ENCODE measurements at regions not wholly inside any gene's neighbourhood (a gene's known extent, or its start where the extent isn't known, plus 50 kb on each side); places are given as distances from the start of the nearest gene placed in this dataset.

DNA sequence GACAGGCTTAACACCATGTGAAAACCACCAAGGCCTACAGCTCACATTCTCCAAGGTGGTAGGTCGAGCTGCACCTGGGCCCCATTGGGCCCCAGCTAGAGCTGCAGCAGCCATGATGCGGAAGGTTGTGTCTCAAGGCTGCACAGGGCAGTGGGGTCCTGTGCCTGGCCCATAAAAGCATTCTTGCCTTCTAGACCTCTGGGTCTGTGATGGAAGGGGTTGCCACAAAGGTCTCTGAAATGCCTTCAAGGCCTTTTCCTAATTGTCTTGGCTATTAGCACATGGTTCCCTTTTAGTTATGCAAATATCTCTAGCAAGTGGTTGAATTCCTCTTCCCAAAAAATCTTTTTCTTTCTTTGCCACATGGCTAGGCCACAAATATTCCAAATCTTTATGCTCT, 52.5 kb upstream of the C11orf58 start:
- no peak for DNase-seq

DNA sequence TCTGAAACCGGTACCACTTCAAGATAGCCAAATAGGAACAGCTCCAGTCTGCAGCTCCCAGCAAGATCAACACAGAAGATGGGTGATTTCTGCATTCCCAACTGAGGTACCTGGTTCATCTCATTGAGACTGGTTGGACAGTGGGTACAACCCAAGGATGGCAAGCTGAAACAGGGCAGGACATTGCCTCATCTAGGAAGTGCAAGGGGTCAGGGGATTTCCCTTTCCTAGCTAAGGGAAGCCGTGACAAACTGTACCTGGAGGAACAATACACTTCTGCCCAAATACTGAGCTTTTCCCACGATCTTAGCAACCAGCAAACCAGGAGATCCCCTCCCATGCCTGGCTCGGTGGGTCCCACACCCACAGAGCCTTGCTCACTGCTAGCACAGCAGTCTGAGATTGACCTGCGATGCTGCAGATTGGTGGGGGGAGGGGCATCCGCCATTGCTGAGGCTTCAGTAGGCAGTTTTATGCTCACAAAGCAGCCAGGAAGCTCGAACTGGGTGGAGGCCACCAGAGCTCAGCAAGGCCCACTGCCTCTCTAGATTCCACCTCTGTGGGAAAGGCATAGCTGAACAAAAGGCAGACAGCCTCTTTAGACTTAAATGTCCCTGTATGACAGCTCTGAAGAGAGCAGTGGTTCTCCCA, 59.9 kb upstream of the C11orf58 start:
- no peak for DNase-seq

DNA sequence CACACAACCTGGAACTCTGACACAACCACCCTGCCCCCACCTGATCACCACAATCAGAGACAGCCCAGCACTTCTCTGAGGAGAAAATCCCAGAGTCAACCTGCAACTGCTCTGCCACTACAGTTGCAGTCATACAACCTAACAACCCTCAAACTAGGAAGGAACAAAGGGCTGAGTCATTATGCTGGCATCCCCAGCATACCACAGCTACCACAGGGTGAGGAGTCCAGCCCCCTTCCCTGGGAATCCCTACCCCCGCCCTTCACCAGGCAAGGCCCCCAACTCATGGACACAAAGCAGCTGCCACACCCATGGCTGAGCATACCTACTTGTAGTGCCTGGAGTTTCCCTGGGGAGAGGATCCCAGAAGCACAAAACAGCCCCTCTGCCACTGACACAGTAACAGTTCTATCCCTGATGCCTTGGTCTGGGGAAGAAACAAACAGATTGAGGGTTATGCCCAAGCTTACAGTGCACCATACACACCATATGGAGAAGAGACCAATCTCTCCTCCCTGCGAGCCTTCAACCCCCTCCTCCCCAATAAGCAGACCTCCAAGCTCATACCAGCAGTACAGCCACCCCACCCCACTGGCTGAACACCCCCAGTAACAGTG, 68.5 kb upstream of the C11orf58 start:
- DNase-seq = no peak

DNA sequence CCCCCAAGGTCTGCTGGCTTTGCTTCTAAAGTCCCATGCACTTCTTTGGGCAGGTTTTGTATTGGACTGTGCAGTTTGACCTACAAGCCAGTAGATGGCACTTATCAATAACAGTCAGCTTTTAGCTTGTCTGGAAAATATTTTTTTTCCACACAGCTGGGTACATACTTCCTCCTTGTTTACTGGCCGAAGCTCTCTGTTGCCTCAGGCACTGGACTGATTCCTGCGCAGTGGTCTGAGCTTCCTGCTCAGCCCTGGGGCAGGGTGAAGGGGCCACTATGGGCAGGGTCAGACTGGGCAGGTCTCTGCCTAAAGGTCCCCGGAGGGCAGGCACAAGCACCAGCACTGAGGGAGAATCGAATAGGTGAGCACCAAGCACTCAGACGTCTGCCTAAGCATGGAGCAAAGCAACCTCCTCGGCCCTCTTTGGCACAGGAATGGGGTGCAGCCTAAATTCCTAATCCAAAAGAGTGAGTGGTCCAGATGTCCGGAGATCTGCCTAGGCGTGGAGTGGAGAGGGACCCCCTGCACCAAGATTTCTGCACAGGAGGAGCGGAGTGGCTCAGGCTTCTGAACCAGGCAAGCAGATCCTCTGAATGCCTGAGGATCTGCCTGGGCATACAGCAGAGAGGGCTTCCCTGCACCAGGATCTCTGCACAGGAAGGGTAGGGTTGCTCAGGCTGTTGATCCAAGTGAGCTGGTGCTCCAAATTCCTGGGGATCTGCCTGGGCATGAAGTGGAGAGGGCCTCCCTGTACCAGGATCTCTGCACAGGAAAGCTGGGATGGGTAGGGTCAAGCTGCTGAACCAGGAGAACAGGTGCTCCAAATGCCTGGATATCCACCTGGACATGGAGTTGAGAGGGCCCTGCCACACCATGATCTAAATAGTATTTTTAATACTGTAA, 105.9 kb upstream of the C11orf58 start:
- DNase-seq = no peak

DNA sequence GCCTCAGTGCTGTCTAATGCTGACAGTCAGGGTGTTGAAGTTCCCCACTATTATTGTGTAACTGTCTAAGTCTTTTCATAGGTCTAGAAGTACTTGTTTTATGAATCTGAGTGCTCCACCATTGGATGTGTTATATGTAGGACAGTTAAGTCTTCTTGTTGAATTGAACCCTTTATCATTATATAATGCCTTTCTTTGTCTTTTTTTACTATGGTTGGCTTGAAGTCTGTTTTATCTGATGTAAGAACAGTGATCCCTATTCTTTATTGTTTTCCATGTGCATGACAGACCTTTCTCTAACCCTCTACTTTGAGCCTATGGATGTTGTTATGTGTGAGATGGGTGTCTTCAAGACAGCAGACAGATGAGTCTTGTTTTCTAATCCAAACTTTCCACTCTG, 107.8 kb upstream of the C11orf58 start:
- DNase-seq = no peak

DNA sequence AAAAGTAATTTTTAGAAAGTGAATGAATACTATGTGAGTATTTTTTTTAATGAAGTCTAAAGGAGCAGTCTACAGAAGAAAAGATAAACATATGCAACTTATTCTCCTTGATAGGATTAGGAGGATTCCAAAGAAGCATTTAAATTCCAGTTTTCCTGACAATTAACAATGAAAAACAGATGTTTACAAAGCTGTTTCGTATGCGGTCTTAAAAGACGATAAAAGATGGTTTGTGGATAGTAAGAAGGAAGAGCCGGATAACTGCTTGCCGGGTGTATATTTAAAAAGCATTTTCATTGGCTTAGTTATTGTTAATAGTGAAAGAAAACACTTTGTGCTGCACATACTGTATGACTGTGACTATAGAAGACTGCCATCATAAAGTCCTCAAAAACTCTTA, 120.0 kb upstream of the C11orf58 start:
- no peak for DNase-seq

DNA sequence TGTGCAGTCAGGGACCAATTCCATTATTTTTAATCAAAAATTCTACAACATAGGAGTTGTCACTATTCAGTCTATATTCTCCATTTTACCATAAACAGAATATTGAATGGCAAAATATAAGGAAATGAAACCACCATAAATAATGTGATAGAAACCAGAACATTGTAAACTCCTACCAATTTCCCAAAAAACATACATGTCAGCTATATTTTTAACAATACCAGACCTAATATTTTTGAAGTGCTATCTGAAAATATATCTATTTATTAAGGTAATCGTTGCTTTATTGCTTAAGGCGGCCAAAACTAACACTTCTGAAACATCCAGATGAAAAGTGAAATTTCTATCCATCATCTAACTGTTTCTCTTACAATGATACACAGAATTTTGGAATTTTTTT, 123.0 kb upstream of the C11orf58 start:
- DNase-seq = no peak

DNA sequence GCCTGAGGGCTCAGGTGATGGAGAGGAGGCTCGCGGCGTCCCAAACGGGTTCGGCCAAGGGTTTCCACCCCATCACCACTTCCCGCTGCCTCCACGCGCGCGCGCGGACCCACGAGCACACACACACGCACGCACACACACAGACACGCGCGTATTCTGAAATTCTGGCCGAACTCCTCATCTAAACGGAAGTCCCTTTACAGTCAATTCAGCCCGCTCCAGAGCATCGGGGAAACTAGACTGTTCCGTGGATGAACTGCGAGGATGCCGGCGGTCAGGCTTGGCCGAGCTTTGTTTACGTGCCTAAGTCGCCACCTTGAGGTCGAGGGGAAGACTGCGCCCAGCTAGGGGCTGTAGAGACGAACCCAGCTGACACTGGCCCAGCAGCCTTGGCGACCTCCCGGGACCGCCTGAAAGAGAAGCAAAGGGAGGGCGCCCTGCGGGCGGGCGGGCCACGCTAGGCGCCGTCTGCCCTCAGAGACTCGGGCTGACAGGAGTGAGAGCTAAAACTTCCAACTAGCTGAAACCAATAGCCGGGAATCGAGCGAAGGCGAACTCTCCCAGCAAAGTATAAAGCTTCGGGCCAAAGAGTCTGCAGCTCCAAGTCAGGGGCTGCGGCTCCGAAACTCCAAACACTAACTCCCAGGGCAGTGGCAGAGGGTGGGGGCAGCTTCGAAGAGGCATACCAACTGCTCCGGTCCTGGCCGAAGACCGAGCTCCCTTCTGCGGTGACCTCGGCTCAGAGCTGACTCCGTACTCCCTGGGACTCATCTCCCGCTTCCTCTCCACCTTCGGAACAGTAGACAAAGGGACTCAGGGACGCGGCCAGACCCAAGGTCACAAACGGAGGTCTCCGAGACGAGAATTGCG, 124.7 kb upstream of the C11orf58 start:
- peak; percentile 79 to 84 for DNase-seq

DNA sequence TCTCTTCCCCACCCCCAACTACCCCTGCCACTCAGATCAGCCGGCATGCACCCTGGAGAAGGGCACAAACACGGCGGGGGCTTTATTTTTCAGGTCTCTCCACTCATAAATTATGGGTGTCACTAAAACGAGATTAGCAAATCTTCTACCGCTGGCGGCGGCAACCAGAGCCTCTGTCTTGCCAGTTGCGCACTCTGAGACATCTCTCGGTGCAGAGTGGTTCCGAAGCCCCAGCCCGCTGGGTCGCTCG, 125.3 kb upstream of the C11orf58 start:
- DNase-seq = no peak

DNA sequence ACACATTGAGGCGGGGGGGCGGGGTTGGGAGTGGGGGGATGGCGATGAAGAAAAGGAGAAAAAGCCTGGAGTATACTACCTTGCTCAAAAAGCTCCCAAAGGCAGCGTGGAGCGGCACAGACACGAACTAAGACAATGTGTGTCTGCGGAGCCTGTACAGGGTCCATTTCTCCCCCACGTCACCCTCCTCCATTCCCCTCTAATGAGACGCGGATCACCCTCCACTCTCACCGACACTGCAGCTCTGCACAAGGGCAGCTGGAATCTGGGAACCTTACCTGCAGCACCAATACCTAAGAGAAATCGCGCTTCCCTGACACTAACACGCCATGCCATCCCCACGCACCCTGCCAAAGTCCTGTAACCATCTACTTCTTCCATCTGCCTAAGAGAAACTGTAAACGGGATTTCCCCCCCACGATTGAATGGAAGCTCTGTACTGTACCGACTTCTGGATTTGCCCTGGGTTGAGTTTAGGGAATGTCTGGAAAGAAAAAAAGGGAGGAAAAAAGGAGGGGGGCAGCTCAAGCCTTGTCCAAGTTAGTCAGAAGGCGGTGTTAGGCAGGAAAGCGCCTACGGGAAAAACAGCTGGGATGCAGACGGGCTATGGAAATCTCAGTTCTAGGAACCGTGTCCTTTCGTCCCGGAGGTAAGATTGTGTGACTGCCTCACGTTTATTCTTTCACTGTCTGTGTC, 125.7 kb upstream of the C11orf58 start:
- no peak for DNase-seq

DNA sequence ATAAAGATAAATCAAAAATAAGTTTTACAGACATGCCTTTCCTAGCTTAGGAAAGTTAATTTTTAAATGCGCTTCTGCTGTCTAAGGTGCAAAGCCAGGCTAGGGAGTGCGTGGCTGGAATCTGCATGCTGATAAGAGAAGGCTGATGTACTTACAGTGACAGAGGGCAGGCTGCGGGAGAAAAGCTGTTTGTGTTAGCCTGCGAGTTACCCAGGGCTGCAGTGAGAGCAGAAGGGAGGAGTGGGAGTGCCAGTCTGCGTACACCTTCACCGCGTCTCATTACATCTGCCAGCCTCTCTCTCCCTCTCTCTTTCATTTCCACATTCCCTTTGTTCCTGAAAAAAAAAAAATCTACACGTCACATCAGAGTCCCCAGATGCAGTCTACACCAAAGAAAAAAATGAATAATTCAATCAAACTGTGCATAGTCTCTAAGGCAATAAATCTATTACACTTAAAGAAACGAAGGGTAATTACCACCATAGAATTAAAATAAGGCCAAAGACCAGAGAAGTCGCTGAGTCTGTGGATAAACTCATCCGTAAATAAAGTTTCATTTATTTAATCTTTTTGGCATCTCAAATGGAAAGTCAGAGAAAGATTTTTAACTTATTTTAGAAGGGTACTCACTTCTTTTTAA, 126.4 kb upstream of the C11orf58 start:
- peak in 1 of 2 donors; percentile 8 for DNase-seq

DNA sequence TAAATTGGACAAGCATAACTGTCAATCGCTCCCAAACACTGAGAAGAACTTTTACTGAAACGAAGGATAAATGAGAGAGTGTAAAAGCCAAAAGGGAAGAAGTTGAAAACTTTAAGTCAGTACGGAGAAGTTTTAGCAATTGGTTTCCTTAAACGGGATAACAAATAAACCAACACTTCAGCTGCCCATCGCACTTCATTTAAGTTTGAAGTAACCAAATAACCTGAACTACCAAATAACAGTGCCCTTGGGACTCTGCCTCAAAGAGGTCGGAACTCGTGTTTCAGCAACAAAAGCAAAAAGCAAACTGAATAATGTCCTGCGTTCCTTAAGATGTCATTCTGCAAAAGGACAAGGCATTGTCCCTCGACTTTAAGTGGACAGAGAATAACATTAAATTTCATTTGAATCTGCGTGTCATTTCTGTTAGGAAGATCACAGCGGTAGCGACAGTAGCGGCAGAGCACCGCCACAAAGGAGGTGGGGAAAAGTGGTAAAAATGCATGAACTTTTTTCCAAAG, 127.0 kb upstream of the C11orf58 start:
- DNase-seq = no peak

DNA sequence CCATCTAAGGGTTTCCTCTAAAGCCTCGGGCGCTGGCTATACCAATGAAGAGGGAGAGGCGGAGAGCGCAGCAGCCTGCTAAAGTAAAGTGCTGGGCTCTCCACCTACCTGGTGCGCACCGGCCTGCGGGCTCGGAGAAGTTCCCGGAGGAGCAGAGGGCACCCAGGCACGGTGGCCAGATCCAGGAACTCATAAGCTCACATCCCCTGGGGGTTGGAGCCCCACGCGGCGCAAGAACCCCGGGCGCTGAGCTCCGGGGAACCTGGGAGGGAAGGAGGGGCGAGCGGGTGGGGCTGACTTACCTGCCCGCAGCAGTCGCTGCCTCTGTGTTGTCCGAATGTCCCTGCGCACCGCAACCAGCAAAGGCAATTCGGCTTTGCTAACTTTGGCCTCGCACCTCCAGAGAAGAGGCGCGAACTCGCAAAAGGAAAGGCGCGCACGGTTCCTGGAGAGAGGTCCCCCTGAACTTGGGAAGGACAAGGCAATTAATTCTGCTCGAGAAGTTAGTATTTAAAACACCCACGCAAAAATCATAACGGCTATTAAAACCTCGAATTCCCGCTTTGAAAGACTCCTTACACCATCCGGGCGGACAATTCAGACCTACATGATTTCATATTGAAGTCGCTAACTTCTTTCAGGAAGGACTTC, 127.6 kb upstream of the C11orf58 start:
- no peak for DNase-seq

DNA sequence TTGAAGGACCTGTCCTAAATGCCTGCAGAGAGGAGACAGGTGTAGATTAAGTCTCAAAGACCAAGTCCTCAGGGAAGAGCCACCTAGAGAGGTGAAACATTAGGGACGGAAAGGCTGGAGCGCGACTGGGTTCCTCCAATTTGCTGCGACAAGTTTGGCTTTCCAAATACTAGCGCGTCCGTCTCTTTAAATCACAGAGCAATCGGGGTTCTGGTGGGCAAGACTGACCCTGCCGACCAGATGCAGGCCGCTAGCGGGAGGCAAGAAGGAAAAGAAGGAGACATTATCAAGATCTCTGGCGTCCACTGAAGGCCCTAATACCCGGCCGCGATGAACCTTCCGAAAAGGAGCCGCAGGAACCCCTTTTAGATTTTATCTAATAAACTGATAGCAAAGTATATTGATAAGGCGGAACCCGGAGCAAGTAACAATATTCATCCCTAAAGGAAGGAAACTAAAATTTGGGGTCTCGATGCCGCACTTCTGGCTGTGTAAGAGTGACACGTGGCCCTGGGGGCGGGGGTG, 128.2 kb upstream of the C11orf58 start:
- no peak for DNase-seq

DNA sequence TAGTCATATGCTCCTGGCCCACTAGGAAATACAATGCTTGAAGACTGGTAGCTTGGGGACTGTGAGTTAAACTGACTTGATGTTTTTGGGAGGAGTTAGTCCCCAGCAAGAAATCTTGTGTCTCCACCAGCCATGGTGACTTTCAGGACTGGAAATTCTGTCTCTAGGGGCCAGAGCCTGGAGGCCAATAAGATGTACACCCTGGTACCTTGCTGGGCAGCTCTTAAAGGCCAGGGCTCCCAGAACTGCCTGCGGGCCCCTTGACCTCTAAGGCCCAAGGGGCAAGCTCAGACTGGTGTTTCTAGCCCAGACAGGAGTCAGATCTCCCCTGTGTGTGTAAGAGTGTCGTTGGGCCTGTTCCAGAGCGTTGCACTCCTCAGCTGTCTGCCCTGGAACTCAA, 128.7 kb upstream of the C11orf58 start:
- no peak for DNase-seq

DNA sequence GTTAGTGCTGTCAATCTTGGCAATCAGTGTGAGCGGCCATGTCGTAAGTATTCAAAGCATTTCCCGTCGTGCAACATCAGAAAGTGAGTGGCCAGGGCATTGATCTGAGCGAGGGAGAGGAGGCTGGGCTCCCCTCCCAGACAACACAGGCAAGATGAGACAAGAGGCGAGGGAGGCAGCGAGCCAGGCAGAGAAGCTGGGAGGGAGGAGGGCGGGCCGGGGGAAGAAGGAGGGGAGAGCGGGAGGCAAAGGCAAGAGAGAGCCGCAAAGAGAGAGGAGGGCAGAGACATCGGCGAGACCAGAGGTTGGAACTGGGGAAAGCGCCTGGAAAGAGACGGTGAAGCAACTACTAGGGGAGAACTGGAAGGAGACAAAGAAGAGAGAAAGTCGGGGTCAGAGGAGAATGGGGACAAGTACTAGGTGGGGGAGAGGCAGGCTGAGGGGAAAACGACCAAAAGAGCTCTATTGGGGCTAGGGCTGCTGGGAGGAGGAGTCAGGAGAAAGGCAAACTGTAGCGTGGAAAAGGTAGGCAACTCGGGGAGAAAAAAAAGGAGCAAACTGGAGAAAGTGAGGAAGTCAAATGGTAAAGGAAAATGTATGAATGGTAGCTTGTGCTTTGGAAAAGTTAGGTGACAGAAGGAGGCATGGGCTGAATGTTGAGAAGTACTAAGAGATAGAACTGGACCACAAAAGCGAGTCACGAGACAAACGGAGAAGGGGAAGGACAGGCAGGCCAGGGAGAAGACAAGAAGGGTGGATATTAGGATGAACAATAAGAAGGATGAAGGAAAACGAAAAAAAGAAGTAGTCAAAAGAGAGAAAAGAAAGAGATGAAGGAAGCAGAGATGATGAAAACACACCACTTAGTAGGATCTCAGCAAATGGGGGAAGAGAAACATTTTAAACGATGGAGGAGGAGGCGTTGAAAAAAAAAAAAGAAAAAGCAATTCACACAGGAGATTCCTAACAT, 130.5 kb upstream of the C11orf58 start:
- peak; percentile 47 to 50 for DNase-seq

DNA sequence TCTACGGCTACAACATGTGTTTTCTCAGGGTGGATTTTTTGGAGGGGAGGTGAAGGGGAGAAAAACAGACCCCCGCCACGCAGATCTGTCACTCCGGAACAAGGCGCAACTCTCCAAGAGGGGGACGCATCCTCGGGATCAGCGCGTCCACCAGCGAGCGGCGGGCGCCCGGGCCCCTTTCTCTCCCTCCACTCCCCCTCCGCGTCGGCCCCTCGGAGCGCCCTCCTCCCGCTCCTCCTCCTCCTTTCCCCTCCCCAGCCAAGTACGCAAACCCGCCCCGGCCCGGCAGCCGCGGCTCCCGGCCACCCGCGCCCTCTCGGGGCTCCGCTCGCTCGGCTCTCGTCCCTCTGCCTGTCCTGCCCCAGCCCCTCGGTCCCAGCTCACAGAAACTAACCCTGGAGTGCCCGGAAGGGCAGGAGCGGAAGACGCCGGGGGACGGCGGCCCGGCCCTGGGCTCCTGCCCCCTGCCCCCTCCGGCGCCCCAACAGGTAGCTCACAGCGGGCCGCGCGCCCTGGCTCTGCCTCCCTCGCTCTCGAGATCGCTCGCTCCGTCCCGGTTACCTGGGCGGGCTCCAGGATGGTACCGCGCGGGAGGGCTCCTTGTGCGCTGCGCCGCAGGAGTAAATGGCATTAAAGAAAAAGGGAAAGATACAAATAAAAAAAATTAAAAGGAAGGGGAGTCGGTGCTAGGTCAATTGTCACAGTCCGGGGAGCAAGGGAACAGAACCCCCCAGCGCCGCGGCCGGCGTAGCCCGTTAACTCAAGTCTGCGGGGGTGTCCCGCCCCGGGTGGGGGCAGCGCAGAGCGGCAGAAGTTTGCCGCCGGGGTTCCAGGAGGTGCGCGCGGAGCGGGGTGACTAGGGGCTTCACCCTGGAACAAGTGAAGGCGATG, 131.4 kb upstream of the C11orf58 start:
- peak; percentile 7 to 37 for DNase-seq

DNA sequence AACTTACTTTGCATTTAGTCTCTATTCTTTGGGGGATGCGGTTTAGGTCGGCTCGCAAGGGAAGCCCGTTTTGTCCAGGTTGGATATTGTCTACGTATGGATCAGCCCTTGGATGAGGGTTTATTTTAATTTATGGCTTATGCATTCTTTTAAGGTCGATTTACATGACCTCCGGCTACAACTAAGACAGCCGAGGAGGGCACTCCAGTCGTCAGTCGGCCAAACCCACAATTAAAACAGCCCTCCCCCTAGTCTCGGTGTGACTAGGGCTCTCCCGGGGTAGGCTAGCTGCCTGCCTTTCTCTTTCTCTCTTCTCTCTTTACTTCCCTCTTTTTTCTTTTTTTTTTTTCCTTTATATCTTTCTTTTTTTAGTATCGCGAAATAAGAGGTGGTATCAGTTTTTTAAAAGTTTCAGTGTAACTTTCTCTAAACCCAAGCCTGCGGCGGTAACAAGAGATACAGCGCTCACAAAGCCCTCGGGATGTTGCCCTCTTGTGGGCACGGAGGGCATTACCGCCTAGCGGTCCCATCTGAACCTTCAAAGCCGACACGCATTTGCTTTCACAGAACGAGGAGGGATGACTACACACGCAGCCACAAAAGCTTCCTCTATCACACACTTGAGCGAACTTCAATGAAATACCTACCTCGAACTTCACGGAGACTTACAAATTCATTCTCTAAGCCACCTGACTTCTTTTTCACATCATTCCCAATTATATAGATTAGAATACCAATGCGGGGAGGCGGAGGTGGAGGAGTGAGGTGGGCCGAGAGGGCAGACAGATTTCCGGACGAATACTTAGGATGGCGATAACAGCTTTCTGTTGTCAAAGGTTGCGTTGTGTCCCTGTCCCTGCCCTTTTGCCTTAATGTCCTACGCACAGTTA, 132.3 kb upstream of the C11orf58 start:
- DNase-seq = peak; percentile 67 to 74

Measured in hippocampal formation (tissue), 2 donors.